HT-29 (cell line): ENCODE measurements at regions not wholly inside any gene's neighbourhood (a gene's known extent, or its start where the extent isn't known, plus 50 kb on each side); places are given as distances from the start of the nearest gene placed in this dataset.
"Not testable (repeated sequence)": the region's sequence is repeated elsewhere in the genome, so short reads cannot be mapped to it uniquely, and the experiment has no call there.

Experiments used
- DNase-seq: peaks from one replicate; pipeline ENCODE4 v3.0.0-alpha.2; 2015; ENCODE audit warnings: low spot score

DNA sequence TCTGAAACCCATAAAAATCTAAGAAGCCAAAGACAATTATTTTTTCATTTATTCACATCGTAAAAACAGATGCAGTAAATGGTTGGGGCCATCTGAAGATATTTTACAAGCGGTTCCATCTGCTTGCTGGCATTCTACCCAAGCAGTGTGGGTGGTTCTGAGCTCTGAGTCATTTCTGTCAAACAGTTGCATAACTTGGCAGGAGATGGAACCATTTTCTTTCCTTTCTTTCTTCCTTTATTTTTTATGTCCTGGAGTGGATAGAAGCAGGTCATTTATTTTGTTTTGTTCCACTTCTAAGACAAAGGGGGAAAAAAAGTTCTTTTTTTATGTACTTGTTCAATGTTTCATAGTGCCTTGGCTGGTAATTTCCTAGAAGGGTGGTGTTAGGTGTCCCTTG, 1151.9 kb upstream of the GOT2 start:
- DNase-seq, result peak; percentile 31

GRCh38 chr16:59881376-59881775, 1147.3 kb upstream of the GOT2 start:
- no peak for DNase-seq

- no peak for DNase-seq
Measured at GRCh38 chr16:59880611-59881010, 1146.5 kb upstream of the GOT2 start.

DNA sequence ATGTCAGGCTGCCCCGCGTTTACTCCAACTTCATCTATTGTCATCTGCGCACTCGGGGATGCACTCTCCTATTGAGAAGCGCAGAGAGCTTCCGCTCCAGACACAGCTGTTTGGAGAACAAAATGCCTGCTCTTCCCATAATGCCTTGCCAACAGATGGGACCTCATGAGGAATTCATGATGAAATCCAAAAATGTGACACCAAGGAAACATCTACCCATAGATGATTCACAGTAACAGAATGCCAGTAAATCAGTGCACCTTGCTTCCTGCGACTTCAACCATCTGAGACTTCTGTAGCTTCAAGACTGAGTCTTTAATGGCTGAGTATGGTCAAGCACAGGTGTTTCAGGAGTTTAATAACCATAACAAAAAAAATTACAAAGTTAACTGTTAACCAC, 1144.9 kb upstream of the GOT2 start:
- DNase-seq, result no peak

DNA sequence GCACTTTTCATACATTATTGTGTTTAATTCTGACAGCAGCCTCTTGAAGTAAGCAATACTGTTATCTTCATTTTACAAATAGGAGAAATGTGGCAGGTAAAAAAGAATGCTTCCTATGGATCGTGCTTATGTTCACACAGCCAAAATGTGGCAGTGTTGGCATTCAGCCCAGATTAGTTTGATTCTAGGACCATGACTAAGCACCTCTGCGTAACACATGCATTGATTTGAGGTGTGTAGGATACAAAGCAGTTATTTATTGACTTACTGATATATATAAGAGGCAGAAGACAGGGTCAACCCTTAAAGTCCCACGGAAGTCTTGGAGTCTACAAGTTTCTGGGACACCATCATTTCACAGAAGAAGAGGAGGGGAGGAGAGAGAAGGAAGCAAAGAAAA, 1144.4 kb upstream of the GOT2 start:
- peak; percentile 78 for DNase-seq

- DNase-seq, result no peak
Measured at GRCh38 chr16:59864981-59865666, 1131.0 kb upstream of the GOT2 start.

- DNase-seq, result no peak
Measured at GRCh38 chr16:59859676-59860402, 1125.7 kb upstream of the GOT2 start.

GRCh38 chr16:59854846-59855439, 1120.8 kb upstream of the GOT2 start:
- DNase-seq, result no peak

DNA sequence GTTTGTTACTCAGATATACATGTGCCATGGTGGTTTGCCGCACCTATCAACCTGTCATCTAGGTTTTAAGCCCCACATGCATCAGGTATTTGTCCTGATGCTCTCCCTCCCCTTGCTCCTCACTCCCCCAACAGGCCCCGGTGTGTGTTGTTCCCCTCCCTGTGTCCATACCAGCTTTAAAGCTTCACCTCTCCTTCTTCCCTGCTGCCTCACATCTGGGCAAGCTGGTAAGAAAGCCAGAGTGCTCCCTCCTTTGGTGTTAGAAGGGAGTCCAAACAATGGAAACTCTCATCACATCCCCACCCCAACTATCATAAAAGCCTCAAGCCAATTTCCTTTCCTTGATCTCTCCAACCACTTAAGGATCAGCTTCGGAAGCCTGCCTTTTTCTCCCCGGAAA, 1115.6 kb upstream of the GOT2 start:
- DNase-seq, result no peak

DNA sequence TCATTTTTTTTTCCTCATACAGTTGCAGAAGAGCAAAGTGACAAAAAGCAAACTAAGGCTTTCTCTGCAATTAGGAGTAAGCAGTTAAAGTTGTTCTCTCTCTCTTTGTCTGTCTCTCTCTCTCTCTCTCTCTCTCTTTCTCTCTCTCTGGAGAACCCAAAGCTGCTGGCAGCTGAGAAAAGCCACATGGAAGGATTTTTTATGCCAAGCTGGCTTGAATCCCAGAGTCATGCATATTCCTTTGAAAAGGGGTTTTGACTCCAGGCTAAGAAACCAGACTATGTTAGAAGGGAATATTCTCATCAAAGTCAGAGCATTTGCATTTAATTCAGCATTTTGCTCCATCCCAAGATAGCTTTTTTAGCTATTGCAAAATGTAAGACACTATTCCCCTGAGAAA, 1114.2 kb upstream of the GOT2 start:
- DNase-seq, result no peak

- no peak for DNase-seq
Measured at GRCh38 chr16:59840169-59840568, 1106.1 kb upstream of the GOT2 start.

- no peak for DNase-seq
Measured at GRCh38 chr16:59826767-59827166, 1092.7 kb upstream of the GOT2 start.

- DNase-seq, result not testable (repeated sequence)
Measured at GRCh38 chr16:59809488-59809887, 1075.4 kb upstream of the GOT2 start.

GRCh38 chr16:59783191-59783590, 1049.1 kb upstream of the GOT2 start:
- no peak for DNase-seq

DNA sequence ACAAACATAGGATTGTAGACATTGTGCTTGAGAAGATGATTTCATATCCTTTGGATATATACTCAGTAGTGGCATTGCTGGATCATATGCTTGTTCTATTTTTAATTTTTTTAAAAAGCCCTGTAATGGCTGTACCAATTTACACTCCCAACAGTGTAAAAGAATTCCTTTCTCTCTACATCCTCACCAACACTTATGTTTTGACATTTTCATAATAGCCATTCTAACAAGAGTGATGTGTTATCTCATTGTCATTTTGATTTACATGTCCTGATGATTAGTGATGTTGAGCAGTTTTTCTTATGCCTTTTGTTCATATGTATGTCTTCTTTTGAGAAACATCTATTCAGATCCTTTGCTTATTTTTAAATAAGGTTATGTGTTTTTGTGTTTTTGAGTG, 1039.2 kb upstream of the GOT2 start:
- DNase-seq, result no peak

GRCh38 chr16:59759296-59759695, 1025.2 kb upstream of the GOT2 start:
- DNase-seq, result no peak

- DNase-seq, result no peak
Measured at GRCh38 chr16:59758848-59759247, 1024.7 kb upstream of the GOT2 start.

GRCh38 chr16:59754854-59755253, 1020.7 kb upstream of the GOT2 start:
- DNase-seq, result no peak

GRCh38 chr16:59749662-59750336, 1015.7 kb upstream of the GOT2 start:
- DNase-seq, result no peak

DNA sequence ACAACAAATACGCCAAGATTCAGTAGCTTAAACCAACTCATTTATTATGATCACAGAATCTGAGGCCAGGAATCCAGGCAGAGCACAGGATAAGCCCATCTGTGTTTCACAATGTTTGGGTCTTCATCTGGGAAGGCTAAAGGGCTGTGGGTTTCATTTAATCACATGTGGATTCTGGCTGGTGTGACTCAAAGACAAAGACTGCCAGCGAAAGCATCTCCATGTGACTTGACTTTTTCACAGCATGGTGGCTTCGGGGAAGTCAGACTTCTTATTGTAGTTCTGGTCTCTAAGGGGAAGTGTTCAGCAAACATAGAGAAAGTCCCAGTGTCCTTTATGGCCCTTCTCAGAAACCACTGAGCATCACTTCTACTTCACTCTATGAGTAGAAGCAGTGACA, 1014.4 kb upstream of the GOT2 start:
- DNase-seq, result no peak

DNA sequence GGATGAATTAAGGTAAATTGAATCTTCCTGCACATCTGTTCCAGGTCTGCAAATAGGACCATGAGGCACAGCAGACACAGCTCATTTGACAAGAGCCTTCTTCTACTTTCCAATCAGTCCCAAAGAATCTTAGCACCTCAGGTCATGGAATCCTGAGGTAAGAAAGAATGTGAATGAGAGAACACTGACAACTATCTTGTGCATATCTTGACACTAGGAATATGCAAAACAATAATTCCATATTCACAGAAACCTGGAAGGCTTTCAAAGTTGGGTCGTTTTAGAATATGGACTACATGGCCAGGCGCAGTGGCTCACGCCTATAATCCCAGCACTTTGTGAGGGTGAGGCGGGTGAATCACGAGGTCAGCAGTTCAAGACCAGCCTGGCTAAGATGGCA, 1009.4 kb upstream of the GOT2 start:
- DNase-seq, result no peak

DNA sequence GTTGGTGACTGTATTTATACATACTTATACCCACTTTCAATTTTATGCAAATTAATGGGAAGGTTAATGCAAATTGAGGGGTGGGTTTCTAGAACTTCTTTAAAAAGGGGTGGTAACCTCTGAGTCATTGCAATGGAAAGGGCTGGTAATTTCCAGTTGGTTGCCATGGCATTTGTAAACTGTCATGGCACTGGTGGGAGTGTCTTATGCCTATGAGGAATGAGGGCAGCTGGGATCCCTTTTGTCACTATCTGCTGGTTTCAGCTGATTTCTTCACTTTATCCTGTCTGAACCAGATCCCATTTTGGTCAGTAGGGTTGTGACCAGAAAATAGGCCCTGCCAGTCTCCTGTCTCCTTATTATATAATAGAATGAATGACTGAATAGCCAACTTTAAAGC, 1006.7 kb upstream of the GOT2 start:
- DNase-seq, result no peak

DNA sequence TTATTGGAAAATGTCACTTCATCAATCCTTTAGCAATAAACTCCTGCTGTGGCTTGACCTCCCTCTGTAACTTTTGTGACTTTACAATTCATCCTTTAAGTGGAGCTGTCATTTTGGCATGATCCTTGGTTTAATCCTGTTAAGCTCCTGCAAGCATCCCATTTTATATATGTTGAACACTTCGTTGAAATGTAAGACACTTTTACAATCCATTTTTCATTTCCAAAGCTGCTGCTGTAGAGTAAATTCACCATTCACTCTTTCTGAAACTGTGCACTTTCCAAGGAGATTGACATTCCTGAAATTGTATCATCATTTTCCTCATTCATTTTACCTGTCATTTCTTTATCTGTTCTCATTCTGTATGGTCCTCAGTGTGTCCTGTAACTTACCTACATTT, 1003.2 kb upstream of the GOT2 start:
- DNase-seq, result no peak
